Activated CD8-positive, alpha-beta T cell treated with anti-CD3 and anti-CD28 coated beads, Interleukin-2, amount 10 ng/mL, durations not matched to agents 7 days and 5 days (primary cell): ENCODE measurements at regions not wholly inside any gene's neighbourhood (a gene's known extent, or its start where the extent isn't known, plus 50 kb on each side); places are given as distances from the start of the nearest gene placed in this dataset.

Experiments
- ATAC-seq: fragments of 150-1000 bp; cut with Tn5 transposase; one replicate; pipeline ENCODE4 v1.10.0; 2021; ENCODE audit warnings: moderate library complexity
- CTCF ChIA-PET: fragments of 350-600 bp; sonication (Branson Sonifier 250); formaldehyde crosslinking; loops from one replicate; lab custom pipeline; 2021; ENCODE audit warnings: antibody characterized with exemption; lab: Charles Lee
- POLR2A ChIA-PET: fragments of 350-600 bp; sonication (Branson Sonifier 250); formaldehyde crosslinking; loops from one replicate; lab custom pipeline; 2021; ENCODE audit warnings: antibody characterized with exemption; lab: Charles Lee
- DNase-seq: peaks from one replicate; pipeline ENCODE4 v3.0.0-alpha.2; 2020
- H3K27ac Mint-ChIP-seq: one replicate; pipeline ENCODE4 v1.8.0; 2021; ENCODE audit warnings: mild to moderate bottlenecking, mixed read lengths
- H3K27me3 Mint-ChIP-seq: one replicate; pipeline ENCODE4 v1.8.0; 2021; ENCODE audit warnings: low read depth, mixed read lengths
- H3K36me3 Mint-ChIP-seq: one replicate; pipeline ENCODE4 v1.8.0; 2021; ENCODE audit warnings: low read depth, mixed read lengths
- H3K4me1 Mint-ChIP-seq: one replicate; pipeline ENCODE4 v1.8.0; 2021; ENCODE audit warnings: low read depth, mixed read lengths
- H3K4me3 Mint-ChIP-seq: one replicate; pipeline ENCODE4 v1.8.0; 2021; ENCODE audit warnings: mild to moderate bottlenecking, mixed read lengths
- H3K9me3 Mint-ChIP-seq: one replicate; pipeline ENCODE4 v1.8.0; 2022; ENCODE audit warnings: mixed read lengths; ENCODE audit not compliant: insufficient read depth

GRCh38 chr11:106585061-106585460 is 433.2 kb downstream of the GUCY1A2 start:
- Mint-ChIP-seq H3K9me3 (no peaks in the 10 kb centered on the region), H3K36me3 (no peaks in the 10 kb centered on the region), H3K27me3 (no peaks in the 10 kb centered on the region), H3K27ac (no peak overlapping the region), H3K4me1 (no peaks in the 10 kb centered on the region), H3K4me3 (no peak overlapping the region)
- CTCF ChIA-PET, result interaction anchor here (0.9 kb wide), 1 partner anchor 265 kb away, joined by 3 read pairs; no protein-coding TSS in a partner anchor
- no peak for ATAC-seq
- DNase-seq, result no peak
- POLR2A ChIA-PET, result no interaction called here

GRCh38 chr11:106594751-106595351 is 423.4 kb downstream of the GUCY1A2 start:
- ChIA-PET CTCF (no interaction called here), POLR2A (no interaction called here)
- Mint-ChIP-seq H3K36me3 (no peaks in the 10 kb centered on the region), H3K27ac (no peak overlapping the region), H3K4me1 (no peaks in the 10 kb centered on the region), H3K4me3 (no peak overlapping the region), H3K9me3 (peaks cover 14% of the 10 kb centered on the region), H3K27me3 (no peaks in the 10 kb centered on the region)
- DNase-seq (no peak), ATAC-seq (no peak)

- Mint-ChIP-seq H3K4me3 (no peak overlapping the region), H3K27me3 (no peaks in the 10 kb centered on the region), H3K36me3 (no peaks in the 10 kb centered on the region), H3K4me1 (no peaks in the 10 kb centered on the region), H3K27ac (no peak overlapping the region), H3K9me3 (peaks cover 10% of the 10 kb centered on the region)
- no peak for DNase-seq
- ChIA-PET CTCF (no interaction called here), POLR2A (no interaction called here)
- ATAC-seq, result no peak
Observed at GRCh38 chr11:106601684-106602297, 416.5 kb downstream of the GUCY1A2 start.

GRCh38 chr11:106608677-106609076 is 409.6 kb downstream of the GUCY1A2 start:
- H3K27me3 Mint-ChIP-seq, result no peaks in the 10 kb centered on the region
- ATAC-seq, result no peak
- H3K9me3 Mint-ChIP-seq, result peaks cover under 1% of the 10 kb centered on the region
- H3K4me3 Mint-ChIP-seq, result no peak overlapping the region
- no peak for DNase-seq
- H3K36me3 Mint-ChIP-seq, result no peaks in the 10 kb centered on the region
- no peak overlapping the region for H3K27ac Mint-ChIP-seq
- ChIA-PET CTCF (no interaction called here), POLR2A (no interaction called here)
- no peaks in the 10 kb centered on the region for H3K4me1 Mint-ChIP-seq

GRCh38 chr11:106614262-106614661 is 404.0 kb downstream of the GUCY1A2 start:
- Mint-ChIP-seq H3K36me3 (no peaks in the 10 kb centered on the region), H3K9me3 (no peaks in the 10 kb centered on the region), H3K4me1 (no peaks in the 10 kb centered on the region), H3K4me3 (no peak overlapping the region), H3K27ac (no peak overlapping the region), H3K27me3 (no peaks in the 10 kb centered on the region)
- ChIA-PET POLR2A (no interaction called here), CTCF (no interaction called here)
- ATAC-seq, result no peak
- no peak for DNase-seq

- ChIA-PET CTCF (no interaction called here), POLR2A (no interaction called here)
- no peak for DNase-seq
- no peaks in the 10 kb centered on the region for H3K36me3 Mint-ChIP-seq
- no peaks in the 10 kb centered on the region for H3K4me1 Mint-ChIP-seq
- H3K27me3 Mint-ChIP-seq, result no peaks in the 10 kb centered on the region
- H3K4me3 Mint-ChIP-seq, result no peak overlapping the region
- H3K27ac Mint-ChIP-seq, result no peak overlapping the region
- H3K9me3 Mint-ChIP-seq, result no peaks in the 10 kb centered on the region
- no peak for ATAC-seq
Observed at GRCh38 chr11:106619320-106619990, 398.8 kb downstream of the GUCY1A2 start.

- POLR2A ChIA-PET, result no interaction called here
- Mint-ChIP-seq H3K9me3 (no peaks in the 10 kb centered on the region), H3K27ac (no peak overlapping the region), H3K27me3 (no peaks in the 10 kb centered on the region), H3K4me1 (no peaks in the 10 kb centered on the region), H3K36me3 (no peaks in the 10 kb centered on the region), H3K4me3 (no peak overlapping the region)
- DNase-seq (no peak), ATAC-seq (no peak)
- CTCF ChIA-PET, result no interaction called here
Observed at GRCh38 chr11:106621484-106621883, 396.8 kb downstream of the GUCY1A2 start.
